ENCODE measurements at regions not wholly inside any gene's neighbourhood (a gene's known extent, or its start where the extent isn't known, plus 50 kb on each side); places are given as distances from the start of the nearest gene placed in this dataset.

DNA sequence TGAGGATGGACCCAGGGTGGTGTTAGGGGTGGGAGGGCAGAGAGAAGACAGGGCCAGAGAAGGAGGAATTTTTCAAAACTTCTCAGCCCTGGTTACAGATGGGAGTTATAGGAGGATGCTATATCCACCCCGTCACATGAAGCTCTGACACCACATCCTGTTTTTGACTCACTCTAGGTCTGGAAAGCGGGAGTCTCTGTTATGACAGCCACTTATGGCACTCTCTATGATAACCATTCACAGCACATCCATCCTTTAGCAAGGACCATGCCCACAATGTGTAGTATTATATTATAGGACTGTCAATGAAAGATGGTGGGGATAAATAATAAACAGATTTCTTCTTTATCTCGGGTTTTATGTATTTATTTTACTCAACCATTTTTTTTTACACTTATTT, 461.2 kb downstream of the CDH2 start:
- TF ChIP-seq, protein P1, sequence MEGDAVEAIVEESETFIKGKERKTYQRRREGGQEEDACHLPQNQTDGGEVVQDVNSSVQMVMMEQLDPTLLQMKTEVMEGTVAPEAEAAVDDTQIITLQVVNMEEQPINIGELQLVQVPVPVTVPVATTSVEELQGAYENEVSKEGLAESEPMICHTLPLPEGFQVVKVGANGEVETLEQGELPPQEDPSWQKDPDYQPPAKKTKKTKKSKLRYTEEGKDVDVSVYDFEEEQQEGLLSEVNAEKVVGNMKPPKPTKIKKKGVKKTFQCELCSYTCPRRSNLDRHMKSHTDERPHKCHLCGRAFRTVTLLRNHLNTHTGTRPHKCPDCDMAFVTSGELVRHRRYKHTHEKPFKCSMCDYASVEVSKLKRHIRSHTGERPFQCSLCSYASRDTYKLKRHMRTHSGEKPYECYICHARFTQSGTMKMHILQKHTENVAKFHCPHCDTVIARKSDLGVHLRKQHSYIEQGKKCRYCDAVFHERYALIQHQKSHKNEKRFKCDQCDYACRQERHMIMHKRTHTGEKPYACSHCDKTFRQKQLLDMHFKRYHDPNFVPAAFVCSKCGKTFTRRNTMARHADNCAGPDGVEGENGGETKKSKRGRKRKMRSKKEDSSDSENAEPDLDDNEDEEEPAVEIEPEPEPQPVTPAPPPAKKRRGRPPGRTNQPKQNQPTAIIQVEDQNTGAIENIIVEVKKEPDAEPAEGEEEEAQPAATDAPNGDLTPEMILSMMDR (IDR thresholded peaks at IDR 0.05; ENCODE audit: extremely low read depth in 1 of 2, insufficient read depth in 1 of 2, low read depth in 1 of 2, low read length in 2 of 2): no peak
- no peak for TF ChIP-seq EZH2 (IDR thresholded peaks at IDR 0.05; ENCODE audit: borderline replicate concordance, low read depth, low read length, severe bottlenecking)
- TF ChIP-seq POLR2AphosphoS5 (IDR thresholded peaks at IDR 0.05; ENCODE audit: insufficient read depth, low read depth, low read length): no peak
- no peak for TF ChIP-seq POLR2A (IDR thresholded peaks at IDR 0.05; ENCODE audit: low read depth, low read length)
- TF ChIP-seq, protein P2, sequence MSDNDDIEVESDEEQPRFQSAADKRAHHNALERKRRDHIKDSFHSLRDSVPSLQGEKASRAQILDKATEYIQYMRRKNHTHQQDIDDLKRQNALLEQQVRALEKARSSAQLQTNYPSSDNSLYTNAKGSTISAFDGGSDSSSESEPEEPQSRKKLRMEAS (IDR thresholded peaks at IDR 0.05; ENCODE audit: insufficient read depth, insufficient read length): no peak
- TF ChIP-seq GATA2 (IDR thresholded peaks at IDR 0.05; ENCODE audit: insufficient read depth, insufficient read length, low read depth, low read length): no peak
- TF ChIP-seq MYC (IDR thresholded peaks at IDR 0.05; ENCODE audit: low read depth, low read length): no peak
- no peak for TF ChIP-seq JUN (IDR thresholded peaks at IDR 0.05; ENCODE audit: borderline replicate concordance, insufficient read depth, insufficient read length, low read depth)
